ENCODE measurements at regions not wholly inside any gene's neighbourhood (a gene's known extent, or its start where the extent isn't known, plus 50 kb on each side); places are given as distances from the start of the nearest gene placed in this dataset.

DNA sequence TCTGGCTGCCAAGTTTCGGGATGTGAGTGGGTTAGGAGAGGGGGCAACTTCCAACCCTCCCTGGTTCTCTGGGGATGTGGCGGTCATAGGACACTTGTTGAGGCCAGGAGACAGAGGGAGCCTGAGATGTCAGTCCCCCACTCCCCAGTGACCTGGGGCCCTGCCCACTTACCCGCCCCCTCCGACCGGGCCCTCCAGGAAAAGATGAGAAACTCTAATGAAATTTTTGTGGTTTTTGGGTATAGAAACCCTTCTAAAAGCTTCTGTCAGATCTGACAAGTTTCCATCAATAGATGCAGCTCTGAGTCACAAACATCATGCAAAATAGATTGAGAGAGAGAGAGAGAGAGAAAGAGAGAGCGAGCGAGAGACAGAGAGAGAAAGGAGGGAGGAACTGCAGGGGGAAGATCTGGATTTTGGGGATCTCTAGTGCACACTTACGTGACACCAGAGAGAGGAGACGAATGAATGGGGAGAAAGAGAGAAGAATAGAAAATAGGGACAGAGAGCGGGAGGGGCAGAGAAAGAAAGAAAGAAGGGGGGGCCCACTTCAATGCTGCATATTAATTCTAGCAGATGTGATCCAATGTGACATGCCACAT, 94.0 kb downstream of the PTPRS start:
- no peaks in the 10 kb centered on the region for H4K20me1 ChIP-seq (ENCODE audit: insufficient read depth)

DNA sequence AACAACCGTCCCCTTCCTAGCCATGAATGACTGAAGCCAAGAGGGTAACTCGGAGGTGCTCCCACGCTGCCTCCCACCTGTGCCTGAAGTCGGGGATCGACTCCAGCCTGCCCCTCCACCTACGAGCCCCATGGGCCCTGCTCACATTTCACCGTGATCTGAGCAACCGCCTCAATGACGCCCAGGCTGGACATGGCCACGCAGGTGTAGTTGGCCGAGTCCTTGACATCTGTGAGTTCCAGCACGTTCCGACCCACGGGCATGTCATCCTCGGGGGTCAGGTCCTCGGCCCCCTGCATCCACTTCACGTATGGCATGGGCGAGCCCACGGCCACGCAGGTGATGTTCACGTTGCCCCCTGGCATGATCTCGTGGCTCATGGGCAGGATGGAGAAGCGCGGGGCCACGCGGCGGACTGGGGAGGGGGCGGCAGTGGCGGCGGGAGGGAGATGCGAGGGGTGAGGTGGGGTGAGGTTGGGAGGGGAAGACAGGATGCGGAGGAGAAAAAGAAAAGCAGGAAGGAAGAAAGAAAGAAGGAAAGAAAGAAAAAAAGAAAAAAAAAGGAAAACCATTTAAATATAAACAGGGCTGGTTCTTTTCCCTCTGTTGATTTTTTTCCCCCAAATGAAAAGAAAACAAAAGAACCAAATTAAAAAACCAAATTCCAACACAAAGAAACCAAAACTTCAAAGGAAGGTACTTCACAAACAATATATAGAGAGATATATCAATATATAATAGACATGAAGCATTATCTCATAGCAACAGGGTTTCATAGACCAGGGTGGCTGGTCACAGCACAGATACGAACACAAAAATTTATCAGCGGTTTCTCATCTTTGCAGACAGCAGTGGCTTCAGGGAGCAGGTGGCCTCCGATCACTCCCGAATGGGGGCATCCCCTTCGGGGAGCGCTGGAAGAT, 94.7 kb downstream of the PTPRS start:
- Histone ChIP-seq H3K4me2 (no peak overlapping the region), H4K20me1 (ENCODE audit: insufficient read depth) (no peaks in the 10 kb centered on the region), H2AFZ (ENCODE audit: low read depth) (no peak overlapping the region), H3K9ac (no peak overlapping the region), H3K4me3 (ENCODE audit: low read depth in 2 of 2, low read length in 1 of 2) (no peak overlapping the region), H3K36me3 (replicated peaks in 1 of 2; ENCODE audit: control insufficient read depth in 1 of 2, insufficient read depth in 2 of 2, low read length in 1 of 2) (peaks cover 15 to 29% of the 10 kb centered on the region in 2 experiments), H3K79me2 (ENCODE audit: insufficient read depth) (no peaks in the 10 kb centered on the region), H3K4me1 (ENCODE audit: control insufficient read depth in 1 of 2, insufficient read depth in 2 of 2, low read depth in 1 of 2, low read length in 1 of 2) (no peaks in the 10 kb centered on the region; a peak in 1 of 4 replicates), H3K27ac (ENCODE audit: low read depth in 2 of 2, low read length in 1 of 2) (no peak overlapping the region), H3F3A (replicated peaks; ENCODE audit: insufficient read depth) (no peaks in the 10 kb centered on the region), H3K9me2 (no peaks in the 10 kb centered on the region), H3K9me3 (no peaks in the 10 kb centered on the region), H3K27me3 (ENCODE audit: insufficient read depth) (no peaks in the 10 kb centered on the region)
- DNase-seq: no peak
- WGBS (ENCODE audit: low lambda C conversion rate): 95% methylated on average over 25 of the region's 38 CpGs
- TF ChIP-seq GABPA (IDR thresholded peaks at IDR 0.05; ENCODE audit: low read depth) (no peak), FOSL2 (IDR thresholded peaks at IDR 0.05; ENCODE audit: borderline replicate concordance, low read depth) (no peak), SIN3A (IDR thresholded peaks at IDR 0.05; ENCODE audit: borderline replicate concordance, low read depth, low read length) (no peak), IRF3 (IDR thresholded peaks at IDR 0.05; ENCODE audit: low read depth, low read length) (no peak)
- TF ChIP-seq, protein P1, sequence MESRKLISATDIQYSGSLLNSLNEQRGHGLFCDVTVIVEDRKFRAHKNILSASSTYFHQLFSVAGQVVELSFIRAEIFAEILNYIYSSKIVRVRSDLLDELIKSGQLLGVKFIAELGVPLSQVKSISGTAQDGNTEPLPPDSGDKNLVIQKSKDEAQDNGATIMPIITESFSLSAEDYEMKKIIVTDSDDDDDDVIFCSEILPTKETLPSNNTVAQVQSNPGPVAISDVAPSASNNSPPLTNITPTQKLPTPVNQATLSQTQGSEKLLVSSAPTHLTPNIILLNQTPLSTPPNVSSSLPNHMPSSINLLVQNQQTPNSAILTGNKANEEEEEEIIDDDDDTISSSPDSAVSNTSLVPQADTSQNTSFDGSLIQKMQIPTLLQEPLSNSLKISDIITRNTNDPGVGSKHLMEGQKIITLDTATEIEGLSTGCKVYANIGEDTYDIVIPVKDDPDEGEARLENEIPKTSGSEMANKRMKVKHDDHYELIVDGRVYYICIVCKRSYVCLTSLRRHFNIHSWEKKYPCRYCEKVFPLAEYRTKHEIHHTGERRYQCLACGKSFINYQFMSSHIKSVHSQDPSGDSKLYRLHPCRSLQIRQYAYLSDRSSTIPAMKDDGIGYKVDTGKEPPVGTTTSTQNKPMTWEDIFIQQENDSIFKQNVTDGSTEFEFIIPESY (IDR thresholded peaks at IDR 0.05; ENCODE audit: borderline replicate concordance, low read depth): no peak
- ChIA-PET CTCF (no interaction called here), POLR2A (no interaction called here)

More for the DNA sequence above, 94.0 kb downstream of the PTPRS start:
- Histone ChIP-seq H3K9me2 (no peaks in the 10 kb centered on the region), H3K36me3 (replicated peaks in 1 of 2; ENCODE audit: control insufficient read depth in 1 of 2, insufficient read depth in 2 of 2, low read length in 1 of 2) (peaks cover 9 to 29% of the 10 kb centered on the region in 2 experiments), H3K4me3 (ENCODE audit: low read depth in 2 of 2, low read length in 1 of 2) (no peak overlapping the region), H3K79me2 (ENCODE audit: insufficient read depth) (no peaks in the 10 kb centered on the region), H3F3A (replicated peaks; ENCODE audit: insufficient read depth) (no peaks in the 10 kb centered on the region), H3K9me3 (no peaks in the 10 kb centered on the region), H3K27ac (ENCODE audit: low read depth in 2 of 2, low read length in 1 of 2) (no peak overlapping the region), H3K27me3 (ENCODE audit: insufficient read depth) (no peaks in the 10 kb centered on the region), H3K9ac (no peak overlapping the region), H3K4me1 (ENCODE audit: control insufficient read depth in 1 of 2, insufficient read depth in 2 of 2, low read depth in 1 of 2, low read length in 1 of 2) (no peaks in the 10 kb centered on the region; a peak in 1 of 4 replicates), H3K4me2 (no peak overlapping the region), H2AFZ (ENCODE audit: low read depth) (no peak overlapping the region)
- DNase-seq: no peak
- ChIA-PET CTCF (no interaction called here), POLR2A (no interaction called here)
- TF ChIP-seq TAF1 (IDR thresholded peaks at IDR 0.05; ENCODE audit: borderline replicate concordance, low read depth, low read length): no peak
- TF ChIP-seq, protein P2, sequence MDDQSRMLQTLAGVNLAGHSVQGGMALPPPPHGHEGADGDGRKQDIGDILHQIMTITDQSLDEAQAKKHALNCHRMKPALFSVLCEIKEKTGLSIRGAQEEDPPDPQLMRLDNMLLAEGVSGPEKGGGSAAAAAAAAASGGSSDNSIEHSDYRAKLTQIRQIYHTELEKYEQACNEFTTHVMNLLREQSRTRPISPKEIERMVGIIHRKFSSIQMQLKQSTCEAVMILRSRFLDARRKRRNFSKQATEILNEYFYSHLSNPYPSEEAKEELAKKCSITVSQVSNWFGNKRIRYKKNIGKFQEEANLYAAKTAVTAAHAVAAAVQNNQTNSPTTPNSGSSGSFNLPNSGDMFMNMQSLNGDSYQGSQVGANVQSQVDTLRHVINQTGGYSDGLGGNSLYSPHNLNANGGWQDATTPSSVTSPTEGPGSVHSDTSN (IDR thresholded peaks at IDR 0.05): no peak
- 89% methylated on average over 10 of the region's 10 CpGs for WGBS (ENCODE audit: low lambda C conversion rate)

Measured in SK-N-SH (cell line).